B cell (primary cell): ENCODE measurements at regions not wholly inside any gene's neighbourhood (a gene's known extent, or its start where the extent isn't known, plus 50 kb on each side); places are given as distances from the start of the nearest gene placed in this dataset.
"Not testable (repeated sequence)": the region's sequence is repeated elsewhere in the genome, so short reads cannot be mapped to it uniquely, and the experiment has no call there.

Experiments
- CTCF ChIP-seq: fragments of 200-600 bp; IDR thresholded peaks from one replicate; pipeline ENCODE4 v1.8.0; 2022; ENCODE audit warnings: antibody characterized with exemption, mild to moderate bottlenecking
- EZH2 ChIP-seq: IDR thresholded peaks from 2 replicates; pipeline ENCODE4 v1.6.1; 2012; ENCODE audit warnings: borderline replicate concordance, low read depth, mild to moderate bottlenecking, moderate library complexity, low read length; ENCODE audit not compliant: insufficient read depth, poor library complexity, severe bottlenecking

- not testable (repeated sequence) for TF ChIP-seq EZH2, CTCF
These were observed 139.5 kb upstream of the USP29 start for GRCh38 chr19:56980326-56980725.
